ENCODE measurements at regions not wholly inside any gene's neighbourhood (a gene's known extent, or its start where the extent isn't known, plus 50 kb on each side); places are given as distances from the start of the nearest gene placed in this dataset.

DNA sequence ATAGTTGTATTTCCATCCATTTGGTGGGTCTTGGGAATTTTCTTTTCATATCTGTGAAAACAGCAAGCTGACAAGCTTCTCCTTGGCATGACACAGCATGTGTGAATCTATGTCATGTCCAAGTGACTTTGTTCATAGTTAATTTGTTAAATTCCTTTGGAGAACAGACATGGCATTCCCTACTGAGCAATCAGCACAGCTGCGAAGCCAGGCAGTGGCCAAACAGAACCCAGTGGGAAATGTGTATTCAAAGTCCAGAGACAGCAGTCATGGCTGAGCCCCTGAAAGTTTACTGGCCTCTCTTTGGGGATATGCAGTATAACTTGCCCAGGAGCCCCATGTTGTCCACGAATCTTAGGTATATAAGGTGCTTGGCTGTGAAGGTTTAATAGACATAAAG lies 474.7 kb downstream of the NKX6-1 start:
- Histone ChIP-seq H3K27ac (no peak overlapping the region), H3K27me3 (no peaks in the 10 kb centered on the region), H3K4me1 (ENCODE audit: low read depth) (no peaks in the 10 kb centered on the region), H3K36me3 (no peaks in the 10 kb centered on the region), H3K4me3 (no peak overlapping the region), H3K9me3 (ENCODE audit: low read depth) (no peaks in the 10 kb centered on the region)
- no peak for DNase-seq (ENCODE audit: low read depth in 1 of 2, low spot score in 1 of 2)
- TF ChIP-seq, protein P1, sequence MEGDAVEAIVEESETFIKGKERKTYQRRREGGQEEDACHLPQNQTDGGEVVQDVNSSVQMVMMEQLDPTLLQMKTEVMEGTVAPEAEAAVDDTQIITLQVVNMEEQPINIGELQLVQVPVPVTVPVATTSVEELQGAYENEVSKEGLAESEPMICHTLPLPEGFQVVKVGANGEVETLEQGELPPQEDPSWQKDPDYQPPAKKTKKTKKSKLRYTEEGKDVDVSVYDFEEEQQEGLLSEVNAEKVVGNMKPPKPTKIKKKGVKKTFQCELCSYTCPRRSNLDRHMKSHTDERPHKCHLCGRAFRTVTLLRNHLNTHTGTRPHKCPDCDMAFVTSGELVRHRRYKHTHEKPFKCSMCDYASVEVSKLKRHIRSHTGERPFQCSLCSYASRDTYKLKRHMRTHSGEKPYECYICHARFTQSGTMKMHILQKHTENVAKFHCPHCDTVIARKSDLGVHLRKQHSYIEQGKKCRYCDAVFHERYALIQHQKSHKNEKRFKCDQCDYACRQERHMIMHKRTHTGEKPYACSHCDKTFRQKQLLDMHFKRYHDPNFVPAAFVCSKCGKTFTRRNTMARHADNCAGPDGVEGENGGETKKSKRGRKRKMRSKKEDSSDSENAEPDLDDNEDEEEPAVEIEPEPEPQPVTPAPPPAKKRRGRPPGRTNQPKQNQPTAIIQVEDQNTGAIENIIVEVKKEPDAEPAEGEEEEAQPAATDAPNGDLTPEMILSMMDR (IDR thresholded peaks at IDR 0.05; ENCODE audit: low read depth, low read length): no peak

DNA sequence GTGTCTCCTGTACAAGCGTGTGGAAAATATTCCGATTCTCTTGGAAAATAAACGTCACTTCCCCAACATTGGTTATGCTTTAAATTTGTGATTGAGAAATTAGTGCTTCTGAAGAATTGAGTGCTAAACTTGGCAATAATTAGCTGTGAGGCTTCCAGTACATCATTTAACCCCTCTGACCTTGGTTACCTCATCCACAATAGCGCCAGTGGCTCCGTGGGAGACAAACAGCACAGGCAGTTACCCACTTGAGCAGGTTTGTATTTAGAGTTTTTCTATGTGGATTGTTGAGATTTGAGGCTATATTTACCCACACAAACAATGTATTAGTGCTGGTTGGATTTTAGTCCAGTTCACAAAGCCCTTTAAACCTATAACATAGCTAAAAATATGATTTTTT lies 476.5 kb downstream of the NKX6-1 start:
- Histone ChIP-seq H3K9me3 (ENCODE audit: low read depth) (no peaks in the 10 kb centered on the region), H3K27me3 (no peaks in the 10 kb centered on the region), H3K4me1 (ENCODE audit: low read depth) (no peaks in the 10 kb centered on the region), H3K36me3 (no peaks in the 10 kb centered on the region), H3K4me3 (no peak overlapping the region), H3K27ac (no peak overlapping the region)
- TF ChIP-seq, protein P1 (IDR thresholded peaks at IDR 0.05; ENCODE audit: low read depth, low read length): no peak
- peak in 1 of 2 donors; percentile 9 for DNase-seq (ENCODE audit: low read depth in 1 of 2, low spot score in 1 of 2)

GRCh38 chr4:84019626-84020025 lies 479.5 kb downstream of the NKX6-1 start:
- no peaks in the 10 kb centered on the region for H3K36me3 ChIP-seq
- no peak overlapping the region for H3K4me3 ChIP-seq
- H3K9me3 ChIP-seq (ENCODE audit: low read depth): no peaks in the 10 kb centered on the region
- no peak for DNase-seq (ENCODE audit: low read depth in 1 of 2, low spot score in 1 of 2)
- TF ChIP-seq, protein P1 (IDR thresholded peaks at IDR 0.05; ENCODE audit: low read depth, low read length): no peak
- no peaks in the 10 kb centered on the region for H3K4me1 ChIP-seq (ENCODE audit: low read depth)
- H3K27me3 ChIP-seq: no peaks in the 10 kb centered on the region
- no peak overlapping the region for H3K27ac ChIP-seq

DNA sequence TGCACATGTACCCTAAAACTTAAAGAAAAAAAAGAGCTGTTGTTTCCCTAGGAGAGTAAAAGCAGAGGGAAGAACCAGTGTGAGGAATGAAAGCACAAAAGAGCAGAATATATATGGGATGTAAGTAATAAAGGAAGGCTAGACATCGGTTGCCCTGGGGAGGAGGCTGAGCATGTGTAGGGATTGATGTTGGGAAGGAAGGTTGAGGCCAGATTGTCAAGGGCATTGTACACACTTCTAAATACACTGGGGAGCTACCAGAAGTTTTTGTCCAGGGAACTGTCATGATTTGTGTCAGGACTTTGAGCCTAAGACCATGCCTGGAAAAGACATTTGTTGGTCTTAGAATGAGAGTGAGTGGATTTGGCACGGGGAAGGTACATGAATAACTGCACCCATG lies 467.1 kb downstream of the GPAT3 start:
- Histone ChIP-seq H3K4me1 (ENCODE audit: low read depth) (no peaks in the 10 kb centered on the region), H3K4me3 (no peak overlapping the region), H3K9me3 (ENCODE audit: low read depth) (no peaks in the 10 kb centered on the region), H3K36me3 (no peaks in the 10 kb centered on the region), H3K27ac (no peak overlapping the region), H3K27me3 (no peaks in the 10 kb centered on the region)
- TF ChIP-seq, protein P1 (IDR thresholded peaks at IDR 0.05; ENCODE audit: low read depth, low read length): no peak
- DNase-seq (ENCODE audit: low read depth in 1 of 2, low spot score in 1 of 2): no peak

GRCh38 chr4:84001876-84002569 lies 466.1 kb downstream of the GPAT3 start:
- H3K36me3 ChIP-seq: no peaks in the 10 kb centered on the region
- TF ChIP-seq, protein P1 (IDR thresholded peaks at IDR 0.05; ENCODE audit: low read depth, low read length): no peak
- no peak overlapping the region for H3K4me3 ChIP-seq

More at GRCh38 chr4:84001876-84002569, 466.1 kb downstream of the GPAT3 start:
- H3K4me1 ChIP-seq (ENCODE audit: low read depth): no peaks in the 10 kb centered on the region
- no peak overlapping the region for H3K27ac ChIP-seq
- no peaks in the 10 kb centered on the region for H3K9me3 ChIP-seq (ENCODE audit: low read depth)
- no peaks in the 10 kb centered on the region for H3K27me3 ChIP-seq
- DNase-seq (ENCODE audit: low read depth in 1 of 2, low spot score in 1 of 2): no peak
